HG03139 (cell line): ENCODE measurements at regions not wholly inside any gene's neighbourhood (a gene's known extent, or its start where the extent isn't known, plus 50 kb on each side); places are given as distances from the start of the nearest gene placed in this dataset.
A peak's percentile ranks its signal among the peaks of the same experiment; 100 is the strongest.

Experiments used
- ATAC-seq: cut with Tn5 transposase; IDR thresholded peaks from one replicate; pipeline ENCODE4 v1.9.1; 2021; ENCODE audit not compliant: unreplicated experiment

GRCh38 chr20:39890697-39891096 lies 798.3 kb downstream of the MAFB start:
- ATAC-seq = no peak

- ATAC-seq = no peak
Observed at GRCh38 chr20:39888310-39888709, 800.7 kb downstream of the MAFB start.

GRCh38 chr20:39886650-39887190 lies 802.3 kb downstream of the MAFB start:
- ATAC-seq = no peak

DNA sequence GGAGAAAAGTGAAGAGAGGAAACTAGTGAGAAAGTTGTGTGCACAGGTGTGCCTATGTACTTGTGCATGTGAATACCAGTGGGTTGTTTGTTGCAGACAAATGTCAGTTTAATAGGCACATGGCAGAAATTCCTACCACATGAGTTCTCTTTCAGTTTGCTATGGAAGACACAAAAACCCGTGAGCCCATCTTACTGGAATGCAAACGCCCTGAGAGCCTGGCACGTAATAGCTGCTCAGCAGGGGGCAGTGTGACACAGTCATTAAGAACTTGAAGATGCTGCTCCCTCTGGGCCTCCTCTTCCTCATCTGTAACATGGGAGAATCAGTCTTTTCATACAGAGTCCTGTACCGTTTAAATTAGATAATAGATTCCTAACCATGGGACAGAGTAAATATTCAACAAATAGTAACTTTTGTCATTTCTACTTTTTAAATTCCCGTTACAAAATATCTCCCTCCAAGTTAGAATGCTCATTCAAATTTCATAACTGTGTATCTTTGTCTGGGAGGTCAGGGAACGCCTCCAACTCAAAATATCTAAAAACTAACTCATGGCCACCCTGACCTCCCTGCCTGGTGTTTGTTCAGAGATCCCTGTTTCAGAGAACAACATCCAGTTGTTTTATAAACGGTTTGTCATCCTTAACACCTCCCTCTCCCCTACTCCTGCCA lies 802.9 kb downstream of the MAFB start:
- ATAC-seq = no peak

DNA sequence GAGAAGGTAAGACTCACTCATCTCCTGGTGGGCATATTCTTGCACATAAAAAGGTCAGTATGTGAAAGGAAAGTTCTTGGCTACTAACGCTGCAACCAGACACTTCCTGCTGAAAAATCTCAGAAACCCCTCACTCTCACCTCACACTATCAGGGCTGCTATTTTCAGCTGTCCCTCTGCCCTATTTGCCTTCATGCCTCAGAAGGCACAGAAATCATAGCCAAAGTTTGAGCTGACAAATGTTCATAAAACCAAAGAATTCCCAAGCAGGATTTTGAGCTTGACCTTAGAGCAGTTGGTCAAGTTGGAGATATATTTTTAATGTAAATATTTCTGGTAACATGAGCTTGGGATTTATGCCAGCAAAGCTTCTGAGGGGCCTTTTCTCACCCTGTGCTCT lies 806.2 kb downstream of the MAFB start:
- ATAC-seq = no peak

- ATAC-seq = no peak
Observed at GRCh38 chr20:39880890-39881289, 808.1 kb downstream of the MAFB start.

GRCh38 chr20:39879296-39879695 lies 809.7 kb downstream of the MAFB start:
- no peak for ATAC-seq

GRCh38 chr20:39878809-39879208 lies 810.2 kb downstream of the MAFB start:
- no peak for ATAC-seq

DNA sequence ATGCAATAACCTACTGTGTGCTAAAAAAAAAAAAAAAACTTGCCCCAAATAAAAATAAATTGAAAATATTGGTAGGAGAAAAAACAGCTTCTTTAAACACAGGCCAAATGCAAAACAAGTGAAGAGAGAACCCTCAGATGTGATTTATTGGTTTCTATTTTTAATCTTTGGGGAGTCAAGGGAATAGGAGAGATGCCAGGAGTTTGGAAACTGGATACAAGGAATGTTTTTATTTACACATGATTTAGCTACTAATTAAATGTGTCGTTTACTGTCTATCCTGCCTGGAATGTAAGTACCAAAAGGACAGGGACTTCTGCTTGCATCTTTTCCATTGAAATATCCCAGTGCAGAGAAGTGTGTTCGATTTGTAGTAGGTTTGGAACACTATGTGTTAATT lies 810.7 kb downstream of the MAFB start:
- ATAC-seq = no peak

- no peak for ATAC-seq
Observed at GRCh38 chr20:39877788-39878187, 811.2 kb downstream of the MAFB start.

GRCh38 chr20:39876976-39877635 lies 811.9 kb downstream of the MAFB start:
- no peak for ATAC-seq

DNA sequence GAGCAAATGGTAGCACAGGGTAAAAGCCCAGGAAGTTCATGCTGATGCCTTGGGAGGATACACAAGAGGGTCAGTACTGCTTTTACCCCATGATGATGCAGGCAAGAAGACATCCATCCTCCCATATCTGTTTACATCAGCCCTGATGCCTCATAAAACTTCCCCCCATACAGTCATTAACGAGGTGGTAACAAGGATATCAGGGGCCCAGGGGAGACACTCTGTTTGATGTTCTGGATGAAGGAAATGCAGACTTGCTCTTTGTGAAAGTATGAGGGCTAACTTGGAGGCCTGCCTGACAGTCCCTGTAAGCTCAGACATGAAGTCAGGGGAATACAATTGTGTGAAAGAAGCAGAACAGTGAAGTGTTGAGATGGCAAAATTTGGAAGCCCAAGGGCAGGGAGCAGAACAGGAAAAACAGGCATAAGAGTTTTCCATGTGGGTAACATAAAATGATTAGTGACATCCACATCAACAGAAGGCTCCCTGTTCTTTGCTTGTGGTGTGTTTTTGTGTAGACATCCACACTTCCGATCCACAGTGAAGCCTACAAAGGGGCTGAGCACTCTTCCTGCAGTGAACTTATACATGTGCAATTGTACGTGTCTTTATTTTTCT lies 813.4 kb downstream of the MAFB start:
- ATAC-seq = no peak

GRCh38 chr20:39874049-39874893 lies 814.8 kb downstream of the MAFB start:
- peak; percentile 91 for ATAC-seq

- no peak for ATAC-seq
Observed at GRCh38 chr20:39873286-39873685, 815.8 kb downstream of the MAFB start.

DNA sequence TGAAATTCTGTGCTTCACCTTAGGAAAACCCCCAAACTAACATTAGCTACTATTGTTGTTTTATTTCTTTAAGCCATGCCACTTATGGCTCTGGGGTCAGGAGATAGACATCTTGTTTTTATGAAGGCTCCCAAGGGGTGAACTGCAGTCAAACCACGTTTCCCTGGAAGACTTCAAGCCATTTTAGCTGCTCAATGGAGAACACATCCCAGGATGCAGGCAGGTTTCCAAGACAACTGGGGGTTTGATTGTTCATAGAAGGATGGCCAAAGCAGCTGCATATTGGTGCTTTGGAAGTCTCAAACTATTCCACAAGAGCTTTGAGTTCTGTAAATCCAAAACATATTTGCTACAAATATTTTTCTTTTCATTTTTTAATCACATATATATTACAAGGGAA lies 818.0 kb downstream of the MAFB start:
- ATAC-seq = no peak

DNA sequence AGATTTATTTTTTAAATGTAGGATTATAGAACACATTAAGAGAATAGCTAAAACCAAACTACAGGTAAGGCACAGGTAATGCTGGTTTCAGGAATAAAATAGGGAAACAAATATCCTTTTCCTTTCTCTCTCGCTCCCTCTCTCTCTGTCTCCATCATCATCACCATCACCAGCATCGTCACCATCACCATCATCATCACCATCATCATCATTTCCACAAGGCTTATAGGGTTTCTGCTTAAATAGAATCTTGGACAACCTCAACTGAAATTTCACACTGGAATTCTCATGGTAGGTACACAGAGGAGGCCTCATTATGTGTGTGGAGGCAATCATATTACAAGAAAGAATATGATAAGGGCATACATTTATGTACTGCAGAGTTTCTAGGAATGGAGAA lies 823.6 kb downstream of the MAFB start:
- no peak for ATAC-seq

- ATAC-seq = no peak
Observed at GRCh38 chr20:39862470-39862891, 826.6 kb downstream of the MAFB start.

DNA sequence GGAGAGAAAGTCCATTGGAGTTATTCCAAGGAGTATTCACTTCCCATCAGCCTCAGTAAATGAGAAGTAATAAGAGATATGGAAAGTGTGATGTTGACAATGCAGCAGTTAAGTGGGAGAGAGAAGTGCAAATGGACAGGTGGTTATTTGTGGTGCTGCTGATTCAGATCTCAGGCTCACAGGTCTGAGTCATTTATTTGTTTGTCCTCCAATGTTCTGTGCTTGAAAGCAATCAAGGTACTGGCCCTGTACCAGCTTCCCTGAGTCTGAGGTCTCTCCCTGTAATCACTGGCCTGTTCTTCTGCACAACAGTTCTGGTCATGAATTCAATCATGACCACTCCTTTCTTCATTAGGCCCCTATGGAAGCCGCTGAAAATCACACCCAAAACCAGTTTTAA lies 827.7 kb downstream of the MAFB start:
- ATAC-seq = no peak

- ATAC-seq = no peak
Observed at GRCh38 chr20:39857835-39858234, 831.2 kb downstream of the MAFB start.

- ATAC-seq = no peak
Observed at GRCh38 chr20:39857187-39857586, 831.8 kb downstream of the MAFB start.

GRCh38 chr20:39855799-39856198 lies 833.2 kb downstream of the MAFB start:
- ATAC-seq = no peak
